MM.1S (cell line): ENCODE measurements at regions not wholly inside any gene's neighbourhood (a gene's known extent, or its start where the extent isn't known, plus 50 kb on each side); places are given as distances from the start of the nearest gene placed in this dataset.

Experiments
- DNase-seq: peaks from one replicate; pipeline ENCODE4 v3.0.0-alpha.2; 2015
- H2AFZ ChIP-seq: fragments of 300-600 bp; sonication (generic); 2 replicates; pipeline ENCODE4 v1.6.0; 2016; ENCODE audit warnings: antibody characterized with exemption, low read length
- H3F3A ChIP-seq: fragments of 300-600 bp; sonication (generic); 2 replicates; pipeline ENCODE4 v1.6.1; 2016; ENCODE audit warnings: mild to moderate bottlenecking, antibody characterized with exemption, low read length, moderate library complexity, mixed read lengths; ENCODE audit not compliant: insufficient read depth
- H3K27ac ChIP-seq: fragments of 300-600 bp; sonication (generic); 2 replicates; pipeline ENCODE4 v1.5.1; 2016; ENCODE audit warnings: mild to moderate bottlenecking, low read length
- H3K27me3 ChIP-seq: fragments of 300-600 bp; sonication (generic); replicated peaks from 2 replicates; pipeline ENCODE4 v1.6.0; 2016; ENCODE audit warnings: low read length; ENCODE audit not compliant: insufficient read depth
- H3K36me3 ChIP-seq: fragments of 300-600 bp; sonication (generic); replicated peaks from 2 replicates; pipeline ENCODE4 v1.6.1; 2016; ENCODE audit warnings: mild to moderate bottlenecking, low read length, mixed read lengths; ENCODE audit not compliant: insufficient read depth
- H3K4me1 ChIP-seq: fragments of 300-600 bp; sonication (generic); 2 replicates; pipeline ENCODE4 v1.6.1; 2016; ENCODE audit warnings: low read length, mixed read lengths
- H3K4me2 ChIP-seq: fragments of 300-600 bp; sonication (generic); 2 replicates; pipeline ENCODE4 v1.6.0; 2016; ENCODE audit warnings: low read depth, low read length
- H3K4me3 ChIP-seq: fragments of 300-600 bp; sonication (generic); 2 replicates; pipeline ENCODE4 v1.5.1; 2016; ENCODE audit warnings: low read length, mixed read lengths
- H3K79me2 ChIP-seq: fragments of 300-600 bp; sonication (generic); 2 replicates; pipeline ENCODE4 v1.6.1; 2016; ENCODE audit warnings: mixed run types, low read length, mixed read lengths
- H3K9ac ChIP-seq: fragments of 300-600 bp; sonication (generic); 2 replicates; pipeline ENCODE4 v1.6.1; 2016; ENCODE audit warnings: low read length, mixed read lengths
- H3K9me2 ChIP-seq: fragments of 300-600 bp; sonication (generic); replicated peaks from 2 replicates; pipeline ENCODE4 v1.6.1; 2016; ENCODE audit warnings: mild to moderate bottlenecking, low read length, mixed read lengths; ENCODE audit not compliant: insufficient read depth
- H3K9me3 ChIP-seq: fragments of 300-600 bp; sonication (generic); replicated peaks from 2 replicates; pipeline ENCODE4 v1.6.1; 2016; ENCODE audit warnings: mild to moderate bottlenecking, low read length, mixed read lengths; ENCODE audit not compliant: insufficient read depth
- H4K20me1 ChIP-seq: fragments of 300-600 bp; sonication (generic); 2 replicates; pipeline ENCODE4 v1.6.1; 2016; ENCODE audit warnings: mild to moderate bottlenecking, low read length, moderate library complexity, mixed read lengths; ENCODE audit not compliant: insufficient read depth
- CTCF ChIP-seq: fragments of 300-600 bp; sonication (generic); IDR thresholded peaks from 2 replicates; pipeline ENCODE4 v1.5.1; 2016; ENCODE audit warnings: antibody characterized with exemption, low read length, mixed read lengths
- EZH2 ChIP-seq: fragments of 300-600 bp; sonication (generic); optimal IDR thresholded peaks from 2 replicates; pipeline ENCODE3; 2017; ENCODE audit warnings: low read depth, mild to moderate bottlenecking, antibody characterized with exemption, low read length, mixed read lengths
- EZH2phosphoT487 ChIP-seq: fragments of 300-600 bp; sonication (generic); IDR thresholded peaks from 2 replicates; pipeline ENCODE4 v1.6.1; 2018; ENCODE audit warnings: antibody characterized with exemption, low read length

GRCh38 chr14:54168489-54168888 is 211.9 kb upstream of the BMP4 start:
- TF ChIP-seq EZH2 (no peak), CTCF (no peak), EZH2phosphoT487 (no peak)
- H3K4me3 ChIP-seq = no peak overlapping the region
- no peaks in the 10 kb centered on the region for H3K9me2 ChIP-seq
- no peak overlapping the region for H2AFZ ChIP-seq
- H3K9ac ChIP-seq = no peak overlapping the region
- no peak overlapping the region for H3K4me2 ChIP-seq
- no peaks in the 10 kb centered on the region for H3K36me3 ChIP-seq
- no peaks in the 10 kb centered on the region for H3K79me2 ChIP-seq
- no peaks in the 10 kb centered on the region for H3K9me3 ChIP-seq
- H4K20me1 ChIP-seq = no peaks in the 10 kb centered on the region
- H3K27ac ChIP-seq = no peak overlapping the region
- H3F3A ChIP-seq = no peaks in the 10 kb centered on the region
- H3K4me1 ChIP-seq = peaks cover 14% of the 10 kb centered on the region
- no peaks in the 10 kb centered on the region for H3K27me3 ChIP-seq
- no peak for DNase-seq

- Histone ChIP-seq H3K27ac (peak overlapping the region; percentile 60; the same call in 1 of the 2 replicates), H2AFZ (no peak overlapping the region), H3K9me2 (no peaks in the 10 kb centered on the region), H3K4me3 (no peak overlapping the region), H3K79me2 (no peaks in the 10 kb centered on the region), H3F3A (no peaks in the 10 kb centered on the region), H3K9ac (no peak overlapping the region), H3K36me3 (no peaks in the 10 kb centered on the region), H3K27me3 (no peaks in the 10 kb centered on the region), H3K4me2 (peak overlapping the region; percentile 27; the same call in 1 of the 2 replicates), H4K20me1 (no peaks in the 10 kb centered on the region), H3K9me3 (no peaks in the 10 kb centered on the region), H3K4me1 (peaks cover 14% of the 10 kb centered on the region)
- DNase-seq = peak; percentile 65
- TF ChIP-seq EZH2 = no peak
- TF ChIP-seq CTCF = no peak
- no peak for TF ChIP-seq EZH2phosphoT487
Observed at GRCh38 chr14:54169254-54169924, 212.8 kb upstream of the BMP4 start.

- DNase-seq = no peak
- no peak overlapping the region for H2AFZ ChIP-seq
- peak overlapping the region; percentile 47; the same call in 1 of the 2 replicates for H3K27ac ChIP-seq
- H3F3A ChIP-seq = no peaks in the 10 kb centered on the region
- H3K4me3 ChIP-seq = no peak overlapping the region
- no peaks in the 10 kb centered on the region for H3K36me3 ChIP-seq
- H4K20me1 ChIP-seq = no peaks in the 10 kb centered on the region
- H3K79me2 ChIP-seq = no peaks in the 10 kb centered on the region
- H3K4me1 ChIP-seq = peaks cover 14% of the 10 kb centered on the region
- H3K9ac ChIP-seq = no peak overlapping the region
- no peaks in the 10 kb centered on the region for H3K9me2 ChIP-seq
- H3K4me2 ChIP-seq = no peak overlapping the region
- TF ChIP-seq EZH2phosphoT487 (no peak), CTCF (no peak), EZH2 (no peak)
- H3K9me3 ChIP-seq = no peaks in the 10 kb centered on the region
- H3K27me3 ChIP-seq = no peaks in the 10 kb centered on the region
Observed at GRCh38 chr14:54170301-54170700, 213.7 kb upstream of the BMP4 start.
